GM19467 (cell line): ENCODE measurements at regions not wholly inside any gene's neighbourhood (a gene's known extent, or its start where the extent isn't known, plus 50 kb on each side); places are given as distances from the start of the nearest gene placed in this dataset.
A peak's percentile ranks its signal among the peaks of the same experiment; 100 is the strongest.
"Not testable (repeated sequence)": the region's sequence is repeated elsewhere in the genome, so short reads cannot be mapped to it uniquely, and the experiment has no call there.

Source experiments
- ATAC-seq: cut with Tn5 transposase; IDR thresholded peaks from one replicate; pipeline ENCODE4 v1.9.1; 2021; ENCODE audit warnings: mild to moderate bottlenecking, moderate library complexity; ENCODE audit not compliant: unreplicated experiment

DNA sequence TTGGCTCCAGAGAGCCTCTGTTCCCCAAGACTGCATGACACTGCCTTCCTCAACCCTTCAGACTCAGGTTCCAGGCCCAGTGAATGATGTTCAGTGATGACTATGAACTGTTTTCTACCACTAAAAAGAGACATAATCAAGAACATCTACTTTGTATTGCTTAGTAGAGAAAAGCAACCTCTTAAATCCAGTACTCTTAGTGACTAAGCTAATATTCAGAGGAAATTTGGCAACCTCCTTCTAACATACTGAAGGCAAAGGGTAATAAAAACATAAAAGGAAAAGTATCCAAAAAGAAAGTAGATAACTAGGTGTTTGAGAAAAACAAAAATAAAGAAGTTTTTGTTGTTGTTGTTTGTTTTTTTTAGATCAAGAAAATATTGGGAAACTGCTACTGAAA is 153.3 kb upstream of the RUNX1 start:
- ATAC-seq, result no peak

DNA sequence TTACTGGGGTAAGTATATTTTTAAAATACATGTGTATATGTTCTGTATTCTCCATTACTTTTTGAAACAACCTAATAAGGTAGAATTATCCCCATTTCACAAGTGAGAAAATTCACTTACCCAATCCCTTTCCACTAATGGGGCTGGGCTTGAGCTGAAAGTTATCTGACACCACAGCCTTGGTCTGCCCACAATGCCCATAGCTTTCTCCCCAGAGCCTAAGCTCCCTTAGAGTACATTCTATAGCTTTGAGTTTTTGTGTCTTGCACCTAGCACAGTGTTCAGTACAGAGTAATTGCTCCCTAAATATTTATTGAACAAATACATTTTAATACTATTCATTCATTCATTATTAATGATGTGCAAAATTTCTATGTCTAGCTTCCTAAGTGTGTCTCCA is 152.7 kb upstream of the RUNX1 start:
- no peak for ATAC-seq

DNA sequence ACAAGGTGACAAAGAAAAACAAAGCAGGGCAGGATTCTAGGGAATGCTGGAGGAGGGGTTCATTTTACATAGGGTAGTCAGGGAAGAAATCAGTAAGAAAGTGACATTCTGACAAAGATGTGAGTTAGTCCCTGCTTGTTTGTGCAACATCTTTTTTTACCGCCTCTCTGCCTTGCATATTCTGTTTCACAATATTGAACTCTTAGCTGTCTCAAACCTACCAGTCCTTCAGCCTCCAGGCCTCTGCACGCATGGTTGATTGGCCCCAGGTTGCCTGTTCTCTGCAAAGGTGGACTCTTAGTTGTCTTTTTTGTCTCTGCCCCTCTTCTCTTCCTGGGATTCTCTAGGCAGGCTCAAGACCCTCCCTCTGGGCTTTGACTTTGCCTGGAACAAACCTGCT is 152.2 kb upstream of the RUNX1 start:
- ATAC-seq, result no peak

DNA sequence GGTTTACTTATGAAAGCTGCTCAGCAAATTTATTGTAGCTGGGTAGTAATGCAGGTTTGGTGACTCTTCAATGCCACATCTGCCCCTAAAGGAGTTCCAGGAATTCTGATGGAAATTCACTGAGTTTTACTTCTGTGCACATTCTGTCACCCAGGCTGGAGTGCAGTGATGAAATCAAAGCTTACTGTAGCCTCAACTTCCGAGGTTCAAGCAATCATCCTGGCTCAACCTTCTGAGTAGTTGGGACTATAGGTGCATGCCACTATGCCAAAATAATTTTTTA is 150.6 kb upstream of the RUNX1 start:
- no peak for ATAC-seq

DNA sequence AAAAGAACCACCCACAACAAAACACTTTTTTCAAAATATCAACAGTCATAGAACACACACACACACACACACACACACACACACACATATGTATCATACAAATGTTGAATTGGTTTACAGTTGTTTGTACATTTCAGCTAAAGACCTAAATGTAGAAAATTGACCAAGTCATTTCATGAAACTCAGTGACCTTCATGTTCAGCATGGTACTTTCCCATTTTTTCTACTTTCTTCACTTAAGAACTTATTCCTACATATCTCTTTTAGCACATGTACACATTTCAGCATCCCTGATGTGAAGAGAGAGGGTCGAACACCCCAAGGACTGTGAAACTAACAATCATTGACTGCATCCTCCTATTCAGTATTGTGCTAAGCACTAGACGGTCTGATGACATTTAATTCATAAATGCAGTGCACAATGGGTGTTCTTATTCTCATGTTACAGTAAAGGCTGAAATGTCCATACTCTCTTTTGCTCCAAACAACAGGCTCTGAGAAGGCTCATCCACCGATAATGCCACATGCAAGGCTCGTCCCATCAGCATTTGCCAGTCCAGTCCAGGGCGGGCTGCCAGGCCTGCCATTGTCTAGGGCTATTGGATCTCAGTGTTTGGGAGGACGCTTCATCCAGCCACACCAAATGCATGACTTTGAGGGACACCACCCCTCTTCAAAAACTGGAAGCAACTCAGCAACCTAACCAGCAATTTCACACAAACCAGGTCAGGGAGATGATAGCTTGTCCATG is 150.1 kb upstream of the RUNX1 start:
- no peak for ATAC-seq

DNA sequence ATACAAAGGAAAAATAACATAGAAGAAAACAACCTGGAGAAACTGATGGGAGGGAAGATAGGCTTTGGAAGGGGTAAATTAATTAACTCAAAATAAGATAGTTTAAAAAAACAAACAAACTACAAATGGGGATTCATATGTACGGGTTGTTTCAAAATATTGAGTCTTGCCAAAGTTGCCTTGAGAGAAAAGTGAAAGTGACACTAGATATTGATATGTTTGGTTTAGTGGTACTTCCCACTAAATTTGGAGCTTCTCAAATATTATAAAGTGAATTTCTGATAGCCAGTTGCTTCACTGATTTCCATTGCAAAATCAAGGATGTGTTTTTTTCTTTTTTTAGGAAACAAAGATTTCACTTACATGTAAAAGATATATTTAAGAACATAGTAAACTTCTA is 149.5 kb upstream of the RUNX1 start:
- no peak for ATAC-seq

DNA sequence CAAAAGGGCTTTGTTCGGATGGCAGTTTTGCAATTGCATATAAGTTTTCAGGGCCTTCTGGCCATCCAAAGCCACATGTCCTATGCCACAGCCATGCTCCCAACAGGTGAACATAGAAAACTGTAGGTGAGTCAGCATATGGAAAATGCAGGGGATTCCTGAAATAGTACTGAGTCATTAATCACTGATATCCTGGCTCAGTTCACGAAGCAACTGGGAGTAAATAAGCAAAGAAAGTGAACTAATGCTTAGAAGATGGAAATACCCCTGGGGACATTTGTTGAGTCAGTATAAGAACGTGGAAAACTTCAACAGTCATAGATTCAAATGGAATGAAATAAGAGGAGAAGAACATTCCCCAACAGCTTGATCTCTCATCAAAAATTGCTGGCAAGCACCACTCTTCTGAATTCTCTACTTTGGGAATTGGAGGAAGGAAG is 148.9 kb upstream of the RUNX1 start:
- ATAC-seq, result no peak

DNA sequence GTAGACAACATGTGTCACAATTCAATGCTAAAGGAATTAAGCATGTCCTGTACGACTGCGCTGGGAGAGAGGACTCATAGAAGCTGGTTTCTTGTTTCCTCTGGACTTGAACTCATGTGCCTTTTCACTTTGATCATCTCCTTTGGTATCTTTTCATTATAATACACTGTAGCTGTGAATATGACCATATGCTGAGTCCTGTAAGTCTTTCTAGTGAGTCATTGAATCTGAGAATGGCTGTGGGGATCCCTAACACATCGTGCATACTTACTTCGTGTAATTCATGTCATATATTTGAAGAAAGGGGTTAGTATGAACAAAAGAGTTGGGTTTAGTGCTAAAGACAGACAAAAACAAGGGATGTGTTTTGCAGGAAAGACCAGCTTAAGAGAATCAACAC is 148.1 kb upstream of the RUNX1 start:
- ATAC-seq, result no peak

DNA sequence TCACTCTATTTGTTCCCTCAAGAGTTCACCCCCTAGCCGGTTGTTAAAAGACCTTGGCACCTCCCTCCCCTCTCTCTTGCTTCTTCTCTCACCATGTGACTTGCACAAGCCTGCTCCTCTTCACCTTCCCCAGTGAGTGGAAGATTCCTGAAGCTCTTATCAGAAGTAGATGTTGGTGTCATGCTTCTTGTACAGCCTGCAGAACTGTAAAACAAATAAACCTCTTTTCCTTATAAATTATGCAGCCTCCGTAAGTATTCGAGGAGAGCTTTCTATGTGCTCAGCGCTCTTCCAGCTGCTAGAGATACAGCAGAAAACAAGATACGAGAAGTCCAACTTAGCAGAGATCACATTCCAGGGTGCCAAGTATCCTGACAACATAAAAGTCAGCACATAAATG is 147.0 kb upstream of the RUNX1 start:
- ATAC-seq, result no peak

DNA sequence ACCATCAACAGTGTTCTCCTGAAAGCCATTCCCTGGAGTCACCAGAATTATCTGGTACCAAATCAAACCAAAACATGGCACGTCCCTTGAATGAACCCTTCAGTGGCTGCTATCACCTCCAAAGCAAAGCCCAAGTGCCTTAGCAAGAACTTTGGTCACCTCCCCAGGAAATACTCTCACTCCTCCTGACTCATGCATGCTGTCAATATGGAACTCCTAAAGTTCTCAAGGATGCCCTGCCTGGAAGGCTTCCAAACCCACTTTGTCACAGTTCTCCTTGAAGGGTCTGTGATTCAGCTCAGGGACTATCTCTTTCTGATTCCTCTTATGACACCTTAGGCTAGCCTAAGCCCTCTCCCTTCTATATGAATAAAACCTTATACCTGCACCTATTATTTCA is 146.1 kb upstream of the RUNX1 start:
- ATAC-seq, result no peak

DNA sequence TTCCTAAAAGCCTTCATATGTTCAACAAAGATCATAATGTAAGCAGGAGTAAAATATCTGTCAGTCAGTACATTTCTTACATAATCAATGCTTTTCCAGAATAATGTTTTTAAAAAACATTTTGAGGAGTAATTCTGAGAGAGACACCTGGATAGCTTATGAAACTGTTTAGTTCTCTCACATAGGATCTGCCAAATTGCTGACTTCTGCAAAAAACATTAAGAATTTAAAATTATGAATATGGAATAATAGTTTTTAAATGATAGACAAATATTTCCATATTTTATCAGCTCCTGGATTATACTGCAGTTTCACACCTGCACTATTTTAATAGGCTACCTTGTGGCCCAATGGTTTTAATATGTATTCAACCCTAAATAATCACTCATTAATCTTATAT is 142.7 kb upstream of the RUNX1 start:
- no peak for ATAC-seq

DNA sequence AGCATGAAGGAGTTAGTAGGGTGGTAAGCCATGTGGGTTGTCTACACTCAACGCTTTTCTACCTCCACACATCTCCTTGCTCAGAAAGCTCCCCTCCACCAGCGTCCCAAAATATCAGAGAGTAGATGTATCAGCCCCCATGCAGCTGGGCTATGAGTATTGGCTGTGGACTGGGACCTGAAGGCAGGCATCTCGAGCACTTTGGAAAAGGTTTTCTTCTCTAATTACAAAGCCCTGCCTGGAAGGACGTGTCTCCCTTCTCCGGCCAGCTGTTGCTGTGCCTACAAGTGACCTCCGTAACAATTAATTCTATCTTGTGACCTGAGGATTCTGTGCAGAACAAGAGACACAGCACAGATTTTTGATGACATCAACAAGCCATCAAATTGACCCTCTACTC is 142.0 kb upstream of the RUNX1 start:
- no peak for ATAC-seq

DNA sequence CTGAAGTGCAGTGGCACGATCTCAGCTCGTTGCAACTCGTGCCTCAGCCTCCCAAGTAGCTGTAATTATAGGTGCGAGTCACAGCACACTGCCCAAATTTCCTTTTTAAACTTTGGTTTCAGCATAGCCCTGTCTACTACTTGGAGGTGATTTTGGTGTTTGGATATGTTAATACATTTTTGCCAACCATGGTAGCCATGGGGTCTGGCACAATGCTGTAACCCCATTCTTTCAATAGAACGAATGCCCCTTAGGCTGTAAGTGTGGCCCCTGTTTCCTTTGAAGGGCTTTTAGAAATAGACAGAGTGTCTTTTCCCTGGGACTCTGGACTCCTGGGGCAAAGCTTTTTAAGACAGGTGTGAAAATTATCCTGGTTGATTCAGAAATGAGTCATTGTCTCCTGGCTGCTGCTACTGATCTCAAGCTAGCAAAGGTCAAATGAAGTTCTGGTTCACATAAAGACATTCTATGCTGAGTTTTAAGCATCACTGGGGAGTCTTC is 141.1 kb upstream of the RUNX1 start:
- ATAC-seq, result no peak

DNA sequence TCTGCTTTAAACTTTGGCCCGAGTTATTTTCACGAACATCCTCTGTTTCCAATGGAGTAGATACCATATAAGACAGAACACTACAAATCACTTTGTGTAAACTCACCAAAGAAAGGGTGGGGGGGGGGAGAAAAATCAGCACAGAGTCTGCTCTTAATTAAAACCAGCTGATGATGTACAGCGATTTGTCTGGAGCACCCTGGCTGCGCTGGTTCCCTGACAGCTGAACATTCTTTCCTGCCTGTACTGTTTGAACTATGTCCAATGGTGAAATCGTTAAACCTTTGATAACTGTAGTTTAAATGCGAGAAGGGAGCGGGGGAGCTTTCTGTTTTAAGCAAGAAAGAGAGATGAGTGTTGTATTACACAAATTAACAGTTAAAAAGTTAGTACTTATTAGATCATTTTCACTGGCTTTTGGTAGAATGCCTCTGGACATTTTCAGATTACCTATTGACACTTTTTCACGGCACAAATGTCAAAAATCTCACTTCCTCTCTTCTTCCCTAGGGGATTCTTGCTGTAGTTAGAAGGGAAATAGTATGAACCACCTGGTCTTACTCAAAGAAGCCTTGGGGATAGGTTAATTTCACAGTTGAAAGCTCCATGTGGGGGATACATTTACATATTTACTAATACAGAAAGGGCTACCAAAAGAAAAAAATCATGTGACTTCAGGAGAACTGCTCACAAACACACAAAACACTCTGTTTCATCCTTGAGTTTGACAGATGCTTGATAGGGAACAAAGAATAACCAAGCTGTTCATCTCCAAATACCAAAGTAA is 140.2 kb upstream of the RUNX1 start:
- peak; percentile 87 for ATAC-seq

DNA sequence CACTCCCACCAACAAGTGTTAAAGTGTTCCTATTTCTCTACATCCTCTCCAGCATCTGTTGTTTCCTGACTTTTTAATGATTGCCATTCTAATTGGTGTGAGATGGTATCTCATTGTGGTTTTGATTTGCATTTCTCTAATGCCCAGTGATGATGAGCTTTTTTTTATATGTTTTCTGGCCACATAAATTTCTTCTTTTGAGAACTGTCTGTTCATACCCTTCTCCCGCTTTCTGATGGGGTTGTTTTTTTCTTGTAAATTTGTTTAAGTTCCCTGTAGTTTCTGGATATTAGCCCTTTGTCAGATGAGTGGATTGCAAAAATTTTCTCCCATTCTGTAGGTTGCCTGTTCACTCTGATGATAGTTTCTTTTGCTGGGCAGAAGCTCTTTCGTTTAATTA is 134.3 kb upstream of the RUNX1 start:
- ATAC-seq, result not testable (repeated sequence)

DNA sequence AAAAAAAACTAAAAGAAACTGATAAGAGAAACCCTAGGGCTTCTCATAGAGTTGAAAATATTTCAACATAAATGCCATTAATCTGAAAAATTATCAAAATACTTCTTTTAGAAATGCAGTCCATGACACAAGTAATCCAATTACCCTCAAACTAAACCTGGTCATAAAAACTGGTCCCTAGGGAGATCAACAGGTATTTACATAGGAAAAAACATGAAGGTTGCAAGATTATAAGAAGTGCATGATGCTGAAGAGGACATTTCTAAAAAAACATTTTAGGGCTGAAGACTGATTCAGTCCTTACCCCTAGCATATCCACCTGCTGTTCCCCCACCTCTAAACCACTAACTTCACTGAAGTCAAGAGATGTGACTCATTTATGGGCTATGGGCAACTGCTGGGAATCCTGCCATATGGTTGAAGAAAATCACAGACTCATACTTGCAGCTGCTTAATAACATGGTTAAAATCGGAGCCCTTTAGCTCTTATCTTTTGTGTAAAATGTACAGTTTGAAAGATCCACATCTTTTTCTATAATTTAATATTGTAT is 131.0 kb upstream of the RUNX1 start:
- no peak for ATAC-seq

DNA sequence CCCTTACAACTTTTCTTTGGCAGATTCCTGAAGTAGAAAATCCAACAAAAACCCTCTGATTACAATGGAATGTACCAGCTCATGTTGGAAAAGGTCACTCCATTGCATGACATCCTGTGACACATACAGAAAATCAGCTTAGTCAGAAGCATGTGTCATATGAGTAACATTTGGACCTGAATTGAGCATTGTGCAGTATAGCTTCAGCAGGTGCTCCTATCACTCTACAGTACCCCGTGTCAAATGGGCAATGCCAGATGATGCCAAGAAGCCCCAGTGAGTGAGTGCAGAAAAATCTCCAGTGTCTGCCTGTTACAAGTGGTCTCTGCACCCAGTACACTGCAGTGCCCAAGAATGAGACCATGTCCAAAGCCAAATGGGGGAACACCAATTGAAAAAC is 129.7 kb upstream of the RUNX1 start:
- ATAC-seq, result no peak

DNA sequence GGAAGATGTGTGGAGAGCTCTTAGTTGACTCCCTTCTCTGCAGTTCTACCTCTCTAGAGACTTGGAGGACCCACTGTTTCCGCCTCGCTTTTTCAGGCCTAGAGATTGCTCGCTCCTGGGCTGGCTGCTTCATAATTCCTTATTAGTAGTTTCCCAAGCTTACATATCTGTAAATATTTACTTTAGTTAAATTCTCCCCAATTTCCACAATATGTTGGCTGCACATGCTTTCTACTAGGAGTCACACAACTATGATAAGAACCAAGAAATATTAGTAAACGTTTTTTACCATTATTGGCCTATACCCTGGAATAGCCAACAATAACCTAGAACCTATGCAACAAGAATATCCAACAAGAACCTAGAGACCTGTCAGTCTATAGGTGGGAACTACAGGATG is 129.0 kb upstream of the RUNX1 start:
- ATAC-seq, result no peak

DNA sequence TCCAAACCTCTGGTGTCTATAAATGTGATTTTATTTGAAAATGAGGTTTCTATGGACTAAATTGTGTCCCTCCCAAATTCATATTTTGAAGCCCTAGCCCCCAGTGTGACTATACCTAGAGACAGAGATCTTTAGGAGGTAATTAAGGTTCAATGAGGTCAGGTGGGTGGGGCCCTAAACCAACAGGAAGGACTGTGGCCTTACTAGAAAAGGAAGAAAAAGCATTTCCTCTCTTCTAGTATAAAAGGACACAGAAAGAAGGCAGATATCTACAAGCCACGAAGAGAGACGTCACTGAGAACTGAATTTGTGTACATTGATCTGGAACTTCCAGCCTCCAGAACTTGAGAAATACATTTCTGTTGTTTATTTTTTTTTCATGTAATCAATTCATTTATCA is 123.1 kb upstream of the RUNX1 start:
- no peak for ATAC-seq

DNA sequence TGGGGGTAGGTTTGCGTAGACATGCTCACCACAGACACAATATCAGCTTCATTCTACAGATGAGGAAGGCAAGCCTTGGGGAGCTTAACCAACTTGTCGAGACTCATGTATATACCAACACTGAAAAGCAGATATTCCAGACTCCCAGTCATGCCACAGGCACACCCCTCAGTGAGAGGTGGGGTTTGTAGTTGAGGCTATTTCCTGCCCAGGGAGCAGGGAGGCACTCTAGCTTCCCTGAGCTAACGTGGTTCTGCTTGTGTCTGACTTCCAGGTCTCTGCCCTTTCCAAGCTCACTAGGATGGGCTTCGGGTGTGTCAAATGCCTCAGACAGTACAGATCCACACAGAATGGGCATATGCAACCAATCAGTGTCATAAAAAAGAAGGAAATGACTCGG is 122.3 kb upstream of the RUNX1 start:
- ATAC-seq, result no peak

DNA sequence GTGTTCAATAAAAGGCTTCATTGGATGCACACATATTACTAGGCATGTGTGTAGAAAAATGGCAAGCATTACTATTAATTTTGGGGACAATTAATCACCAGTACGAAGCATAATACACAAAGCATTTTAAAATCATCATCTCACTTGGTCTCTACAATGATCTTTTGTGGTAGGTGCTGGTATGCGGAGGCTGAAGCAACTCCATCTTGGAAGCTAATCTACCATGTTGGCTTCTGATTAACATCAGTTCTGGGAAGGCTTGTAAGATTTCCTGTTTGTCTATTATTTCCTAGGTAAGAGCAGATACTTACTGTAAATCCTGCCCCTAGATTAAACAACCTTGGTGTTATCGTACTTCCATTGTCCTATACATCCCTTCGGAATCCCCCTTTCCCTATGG is 121.7 kb upstream of the RUNX1 start:
- ATAC-seq, result no peak

DNA sequence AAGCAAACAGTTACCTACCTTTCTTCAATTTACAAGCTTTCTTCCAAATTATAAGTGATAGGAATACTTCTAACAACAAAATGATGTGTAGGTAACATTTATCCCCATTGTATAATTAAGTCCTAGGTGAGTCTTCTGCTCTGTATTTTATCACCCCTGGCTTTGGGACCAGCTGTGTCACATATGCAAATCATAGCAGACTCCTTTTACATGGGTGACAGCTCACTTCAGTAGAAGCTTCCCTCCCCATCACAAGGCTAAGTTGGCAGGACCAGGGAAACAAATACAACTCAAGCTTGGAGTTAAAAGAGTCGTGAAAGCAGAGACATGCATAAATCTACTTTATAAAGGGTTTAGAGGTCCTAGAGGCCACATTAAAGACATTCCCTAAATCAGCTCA is 121.1 kb upstream of the RUNX1 start:
- no peak for ATAC-seq
